Renal cortex interstitium (tissue), 11 donors: ENCODE measurements at regions not wholly inside any gene's neighbourhood (a gene's known extent, or its start where the extent isn't known, plus 50 kb on each side); places are given as distances from the start of the nearest gene placed in this dataset.

Experiments used
- DNase-seq, 11 donors: peaks; one replicate each; pipeline ENCODE4 v3.0.0-alpha.2; 2013; ENCODE audit warnings: low read depth in 9 of 11, low spot score in 4 of 11; ENCODE audit errors: extremely low read depth in 1 of 11

GRCh38 chr4:37502070-37502469, 184.1 kb downstream of the RELL1 start:
- no peak for DNase-seq
